CD4-positive, alpha-beta T cell (primary cell): ENCODE measurements at regions not wholly inside any gene's neighbourhood (a gene's known extent, or its start where the extent isn't known, plus 50 kb on each side); places are given as distances from the start of the nearest gene placed in this dataset.
"Not testable (repeated sequence)": the region's sequence is repeated elsewhere in the genome, so short reads cannot be mapped to it uniquely, and the experiment has no call there.

Experiments used
- ATAC-seq: fragments of 200-7000 bp; cut with Tn5 transposase; one replicate; pipeline ENCODE4 v1.10.0; 2022; ENCODE audit warnings: mild to moderate bottlenecking; ENCODE audit not compliant: poor library complexity
- CTCF ChIA-PET: fragments of 350-600 bp; sonication (Branson Sonifier 250); formaldehyde crosslinking; loops from one replicate; lab custom pipeline; 2021; ENCODE audit warnings: antibody characterized with exemption, inconsistent platforms; lab: Charles Lee
- POLR2A ChIA-PET: fragments of 350-600 bp; sonication (Branson Sonifier 250); formaldehyde crosslinking; loops from one replicate; lab custom pipeline; 2021; ENCODE audit warnings: antibody characterized with exemption, inconsistent platforms; lab: Charles Lee
- DNase-seq, 14 experiments: peaks; one replicate each; pipeline ENCODE4 v3.0.0-alpha.2; 2013 to 2020; ENCODE audit warnings: mixed read lengths in 2 of 14
- H3K27ac ChIP-seq, 2 donors: one replicate each; pipeline versions ENCODE4 v1.5.1 to v1.7.0; 2013; ENCODE audit warnings: low read length in 2 of 2, low read depth in 1 of 2, mild to moderate bottlenecking in 1 of 2
- H3K27me3 ChIP-seq, 2 experiments: 1 replicate in 1 of 2; 2 replicates in 1 of 2; pipeline versions ENCODE4 v1.6.1 to v1.7.0; 2013; ENCODE audit warnings: low read length in 2 of 2, control low read depth in 1 of 2, mild to moderate bottlenecking in 1 of 2, moderate library complexity in 1 of 2; ENCODE audit not compliant: insufficient read depth in 2 of 2, control insufficient read depth in 1 of 2
- H3K36me3 ChIP-seq: one replicate; pipeline ENCODE4 v1.6.1; 2013; ENCODE audit warnings: low read length, control low read depth; ENCODE audit not compliant: insufficient read depth
- H3K4me1 ChIP-seq: one replicate; pipeline ENCODE4 v1.6.1; 2013; ENCODE audit warnings: low read length, control low read depth; ENCODE audit not compliant: insufficient read depth
- H3K4me3 ChIP-seq: one replicate; pipeline ENCODE4 v1.5.1; 2013; ENCODE audit warnings: mild to moderate bottlenecking, low read length, moderate library complexity
- H3K9me3 ChIP-seq, 2 experiments: 1 replicate in 1 of 2; 2 replicates in 1 of 2; pipeline versions ENCODE4 v1.6.1 to v1.7.0; 2013; ENCODE audit warnings: low read length in 2 of 2, mild to moderate bottlenecking in 2 of 2, control low read depth in 1 of 2, moderate library complexity in 1 of 2; ENCODE audit not compliant: control insufficient read depth in 1 of 2, insufficient read depth in 1 of 2
- H3K27ac Mint-ChIP-seq: one replicate; pipeline ENCODE4 v1.8.0; 2020; ENCODE audit warnings: mixed read lengths
- H3K27me3 Mint-ChIP-seq: one replicate; pipeline ENCODE4 v1.8.0; 2021; ENCODE audit warnings: mixed read lengths
- H3K36me3 Mint-ChIP-seq: one replicate; pipeline ENCODE4 v1.8.0; 2021; ENCODE audit warnings: low read depth, mixed read lengths
- H3K4me1 Mint-ChIP-seq: one replicate; pipeline ENCODE4 v1.8.0; 2021; ENCODE audit warnings: low read depth, mixed read lengths
- H3K4me3 Mint-ChIP-seq: one replicate; pipeline ENCODE4 v1.8.0; 2020; ENCODE audit warnings: mild to moderate bottlenecking, mixed read lengths
- H3K9me3 Mint-ChIP-seq: one replicate; pipeline ENCODE4 v1.8.0; 2020; ENCODE audit warnings: mixed read lengths
- CTCF ChIP-seq: fragments of 200-600 bp; IDR thresholded peaks from one replicate; pipeline ENCODE4 v1.8.0; 2022; ENCODE audit warnings: antibody characterized with exemption, mild to moderate bottlenecking
- intact Hi-C, 2 experiments: fragments of 100-400 bp; cut with DNase I in 1 of 2; cut with micrococcal nuclease in 1 of 2; formaldehyde crosslinking; loops; one replicate each; pipeline versions ENCODE4 v1.15.1 to v1.9.0; 2023 to 2025; cut with DNase I, micrococcal nuclease

DNA sequence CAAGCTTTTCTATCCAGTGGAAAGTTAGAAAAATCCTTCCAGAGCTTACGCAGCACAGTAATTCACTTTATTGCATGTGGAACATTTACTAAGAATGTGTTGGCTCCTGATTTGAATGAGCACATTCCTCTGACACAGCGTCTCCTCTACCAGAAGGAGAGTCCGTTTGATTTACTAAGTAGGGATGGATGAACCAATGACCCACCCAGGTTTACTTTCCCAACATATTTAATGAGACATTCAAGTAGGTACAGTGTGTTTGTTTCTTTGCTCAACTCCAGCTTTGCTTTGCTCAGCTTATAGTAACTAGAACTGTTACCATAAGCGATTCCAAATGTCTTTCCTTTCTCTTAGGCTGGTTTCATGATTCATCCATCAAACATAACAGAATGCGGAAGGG is 161.7 kb downstream of the SMARCA1 start:
- no peak overlapping the region for H3K27ac Mint-ChIP-seq
- intact Hi-C loops: no loop called here

GRCh38 chrX:129360175-129360574 is 163.1 kb downstream of the SMARCA1 start:
- H3K27me3 Mint-ChIP-seq: no peaks in the 10 kb centered on the region
- no peaks in the 10 kb centered on the region for H3K36me3 ChIP-seq
- no peak overlapping the region for H3K27ac ChIP-seq
- intact Hi-C loops: no loop called here
- TF ChIP-seq CTCF: peak; percentile 46
- H3K4me1 ChIP-seq: no peaks in the 10 kb centered on the region
- H3K4me3 Mint-ChIP-seq: no peak overlapping the region
- ChIA-PET POLR2A (no interaction called here), CTCF (no interaction called here)
- no peaks in the 10 kb centered on the region for H3K27me3 ChIP-seq
- no peaks in the 10 kb centered on the region for H3K36me3 Mint-ChIP-seq
- DNase-seq (peak in 12 of 14 experiments; percentile 0 to 49 (median 6)), ATAC-seq (no peak)
- H3K27ac Mint-ChIP-seq: no peak overlapping the region
- no peaks in the 10 kb centered on the region for H3K4me1 Mint-ChIP-seq
- no peak overlapping the region for H3K4me3 ChIP-seq
- H3K9me3 ChIP-seq: no peaks in the 10 kb centered on the region
- H3K9me3 Mint-ChIP-seq: no peaks in the 10 kb centered on the region

More for the DNA sequence above, 161.7 kb downstream of the SMARCA1 start:
- no peaks in the 10 kb centered on the region for H3K27me3 Mint-ChIP-seq
- no peak overlapping the region for H3K27ac ChIP-seq
- ChIA-PET CTCF (interaction anchor here (0.5 kb wide), 1 partner anchor 1716 kb away, joined by 3 read pairs; no protein-coding TSS in a partner anchor), POLR2A (no interaction called here)
- no peak overlapping the region for H3K4me3 ChIP-seq
- no peak overlapping the region for H3K4me3 Mint-ChIP-seq
- H3K36me3 ChIP-seq: no peaks in the 10 kb centered on the region
- H3K4me1 ChIP-seq: no peaks in the 10 kb centered on the region
- ATAC-seq (no peak), DNase-seq (no peak)
- H3K4me1 Mint-ChIP-seq: no peaks in the 10 kb centered on the region
- H3K27me3 ChIP-seq: no peaks in the 10 kb centered on the region
- no peak for TF ChIP-seq CTCF
- H3K36me3 Mint-ChIP-seq: no peaks in the 10 kb centered on the region
- H3K9me3 Mint-ChIP-seq: no peaks in the 10 kb centered on the region
- H3K9me3 ChIP-seq: no peaks in the 10 kb centered on the region

DNA sequence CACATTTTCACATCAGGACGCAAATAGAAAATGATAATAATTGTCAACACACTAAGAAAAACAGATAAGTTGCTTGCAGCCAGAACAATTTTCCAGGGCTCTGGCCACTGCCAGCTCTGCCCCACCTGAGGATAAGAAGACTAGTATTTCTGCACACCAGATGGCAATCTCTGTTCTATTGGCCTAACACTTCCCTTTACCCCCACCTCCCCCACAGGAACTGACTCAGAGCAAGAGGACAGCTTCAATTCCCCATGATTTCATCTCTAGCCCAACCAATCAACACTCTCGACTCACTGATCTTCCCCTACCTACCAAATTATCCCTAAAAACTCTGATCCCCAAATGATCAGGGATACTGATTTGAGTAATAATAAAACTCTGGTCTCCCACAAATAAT is 164.0 kb downstream of the SMARCA1 start:
- ChIA-PET CTCF (no interaction called here), POLR2A (no interaction called here)
- Mint-ChIP-seq H3K9me3 (no peaks in the 10 kb centered on the region), H3K27me3 (no peaks in the 10 kb centered on the region), H3K36me3 (no peaks in the 10 kb centered on the region), H3K27ac (no peak overlapping the region), H3K4me1 (no peaks in the 10 kb centered on the region), H3K4me3 (no peak overlapping the region)
- Histone ChIP-seq H3K27ac (no peak overlapping the region), H3K36me3 (no peaks in the 10 kb centered on the region), H3K9me3 (no peaks in the 10 kb centered on the region), H3K4me1 (no peaks in the 10 kb centered on the region), H3K27me3 (no peaks in the 10 kb centered on the region), H3K4me3 (no peak overlapping the region)
- DNase-seq (no peak), ATAC-seq (no peak)
- no peak for TF ChIP-seq CTCF
- intact Hi-C loops: no loop called here

DNA sequence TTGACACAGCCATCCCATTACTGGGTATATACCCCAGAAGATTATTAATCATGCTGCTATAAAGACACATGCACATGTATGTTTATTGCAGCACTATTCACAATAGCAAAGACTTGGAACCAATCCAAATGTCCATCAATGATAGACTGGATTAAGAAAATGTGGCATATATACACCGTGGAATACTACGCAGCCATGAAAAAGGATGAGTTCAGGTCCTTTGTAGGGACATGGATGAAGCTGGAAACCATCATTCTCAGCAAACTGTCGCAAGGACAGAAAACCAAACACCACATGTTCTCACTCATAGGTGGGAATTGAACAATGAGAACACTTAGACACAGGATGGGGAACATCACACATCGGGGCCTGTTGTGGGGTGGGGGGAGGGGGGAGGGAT is 165.9 kb downstream of the SMARCA1 start:
- H3K9me3 Mint-ChIP-seq, CTCF ChIA-PET, H3K27me3 ChIP-seq, H3K27me3 Mint-ChIP-seq, H3K4me3 Mint-ChIP-seq, H3K27ac ChIP-seq, H3K36me3 ChIP-seq, DNase-seq, H3K9me3 ChIP-seq, H3K4me1 Mint-ChIP-seq, POLR2A ChIA-PET, H3K4me3 ChIP-seq, intact Hi-C loops, H3K36me3 Mint-ChIP-seq, H3K27ac Mint-ChIP-seq, ATAC-seq, H3K4me1 ChIP-seq: not testable (repeated sequence)
